Transverse colon (tissue), 4 donors: ENCODE measurements at regions not wholly inside any gene's neighbourhood (a gene's known extent, or its start where the extent isn't known, plus 50 kb on each side); places are given as distances from the start of the nearest gene placed in this dataset.

Experiments used
- DNase-seq: peaks from one replicate; pipeline ENCODE4 v3.0.0-alpha.2; 2019
- H3K27ac ChIP-seq, 4 donors: fragments of 200-600 bp; sonication (generic); 2 replicates each; pipeline ENCODE4 v1.5.1; 2016 to 2018; ENCODE audit warnings: inconsistent platforms in 4 of 4
- H3K27me3 ChIP-seq: fragments of 200-600 bp; sonication (generic); 2 replicates; pipeline ENCODE4 v1.5.1; 2017; ENCODE audit warnings: inconsistent platforms
- H3K36me3 ChIP-seq, 4 donors: fragments of 200-600 bp; sonication (generic); 2 replicates each; pipeline ENCODE4 v1.5.1; 2017 to 2019; ENCODE audit warnings: inconsistent platforms in 4 of 4
- H3K4me1 ChIP-seq, 4 donors: fragments of 200-600 bp; sonication (generic); 2 replicates each; pipeline ENCODE4 v1.5.1; 2017 to 2020; ENCODE audit warnings: inconsistent platforms in 4 of 4
- H3K4me3 ChIP-seq, 4 donors: fragments of 200-600 bp; sonication (generic); 1 replicate in 1 of 4; 2 replicates in 3 of 4; pipeline versions ENCODE4 v1.5.1 to v1.6.1; 2017 to 2019; ENCODE audit warnings: inconsistent platforms in 4 of 4
- H3K9me3 ChIP-seq, 2 donors: fragments of 200-600 bp; sonication (generic); 2 replicates each; pipeline ENCODE4 v1.5.1; 2017 to 2019; ENCODE audit warnings: inconsistent platforms in 2 of 2
- EP300 ChIP-seq: sonication (generic); formaldehyde crosslinking; IDR thresholded peaks from one replicate; pipeline ENCODE4 v1.6.1; 2017; ENCODE audit warnings: antibody characterized with exemption, low read depth
- POLR2A ChIP-seq: fragments of 450-650 bp; IDR thresholded peaks from one replicate; pipeline ENCODE4 v1.6.1; 2016; ENCODE audit warnings: antibody characterized with exemption, mild to moderate bottlenecking, moderate library complexity
- POLR2AphosphoS5 ChIP-seq, 3 donors: sonication (generic); formaldehyde crosslinking; IDR thresholded peaks; one replicate each; pipeline ENCODE4 v1.6.1; 2016; ENCODE audit warnings: antibody characterized with exemption in 3 of 3
- WGBS, 2 donors: methylation state at CpG; one replicate each; pipeline ENCODE4 v1.1.5; 2018; ENCODE audit warnings: low coverage in 1 of 2; 5-methylcytosine and 5-hydroxymethylcytosine counted together
- in situ Hi-C, 4 donors: fragments of 200-750 bp; cut with MboI; loops; one replicate each; pipeline versions ENCODE4 v1.15.0 to v1.15.1; 2017; ENCODE audit warnings: low sequenced_read_pairs in 3 of 4, low pct_ligation_motif_present in 1 of 4, low pct_unique_long_range_greater_than_20kb in 1 of 4
- intact Hi-C: fragments of 100-400 bp; cut with DNase I; formaldehyde crosslinking; loops from one replicate; pipeline ENCODE4 v1.15.1; 2023; ENCODE audit warnings: low total_unique reads
- TF ChIP-seq, protein P1 (sequence below), 5 experiments: fragments of 200-600 bp in 3 of 5; fragments of 450-650 bp in 2 of 5; sonication (generic) in 3 of 5; IDR thresholded peaks; 1 replicate in 2 of 5; 2 replicates in 3 of 5; pipeline ENCODE4 v1.5.1; 2016 to 2017; ENCODE audit warnings: antibody characterized with exemption in 5 of 5, inconsistent platforms in 3 of 5, mild to moderate bottlenecking in 2 of 5, moderate library complexity in 1 of 5

DNA sequence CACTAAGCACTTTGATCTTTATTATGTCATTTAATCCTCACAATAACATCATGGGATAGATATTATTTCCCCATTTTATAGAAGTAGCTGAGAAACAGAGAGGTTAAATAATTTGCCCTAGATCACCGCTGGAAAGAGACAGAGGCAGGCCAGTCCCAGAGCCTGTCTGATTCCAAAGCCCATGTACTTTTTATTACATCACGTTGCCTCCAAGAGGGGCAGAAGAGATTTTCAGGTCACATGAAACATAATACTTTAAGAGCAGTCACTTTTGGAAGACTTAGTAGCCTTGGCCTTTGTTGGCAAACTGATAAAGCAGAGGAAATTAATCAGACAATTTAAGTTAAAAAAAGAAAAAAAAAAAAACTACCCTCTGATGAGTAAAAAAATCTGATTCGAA, 200.2 kb upstream of the ARHGAP20 start:
- H3K27me3 ChIP-seq = no peaks in the 10 kb centered on the region
- no peak for DNase-seq
- intact Hi-C loops = no loop called here
- H3K36me3 ChIP-seq = no peaks in the 10 kb centered on the region
- no peak overlapping the region for H3K4me3 ChIP-seq
- TF ChIP-seq EP300 (no peak), POLR2AphosphoS5 (IDR thresholded peaks at IDR 0.05) (no peak), POLR2A (no peak)
- TF ChIP-seq, protein P1, sequence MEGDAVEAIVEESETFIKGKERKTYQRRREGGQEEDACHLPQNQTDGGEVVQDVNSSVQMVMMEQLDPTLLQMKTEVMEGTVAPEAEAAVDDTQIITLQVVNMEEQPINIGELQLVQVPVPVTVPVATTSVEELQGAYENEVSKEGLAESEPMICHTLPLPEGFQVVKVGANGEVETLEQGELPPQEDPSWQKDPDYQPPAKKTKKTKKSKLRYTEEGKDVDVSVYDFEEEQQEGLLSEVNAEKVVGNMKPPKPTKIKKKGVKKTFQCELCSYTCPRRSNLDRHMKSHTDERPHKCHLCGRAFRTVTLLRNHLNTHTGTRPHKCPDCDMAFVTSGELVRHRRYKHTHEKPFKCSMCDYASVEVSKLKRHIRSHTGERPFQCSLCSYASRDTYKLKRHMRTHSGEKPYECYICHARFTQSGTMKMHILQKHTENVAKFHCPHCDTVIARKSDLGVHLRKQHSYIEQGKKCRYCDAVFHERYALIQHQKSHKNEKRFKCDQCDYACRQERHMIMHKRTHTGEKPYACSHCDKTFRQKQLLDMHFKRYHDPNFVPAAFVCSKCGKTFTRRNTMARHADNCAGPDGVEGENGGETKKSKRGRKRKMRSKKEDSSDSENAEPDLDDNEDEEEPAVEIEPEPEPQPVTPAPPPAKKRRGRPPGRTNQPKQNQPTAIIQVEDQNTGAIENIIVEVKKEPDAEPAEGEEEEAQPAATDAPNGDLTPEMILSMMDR (IDR thresholded peaks at IDR 0.05) = no peak
- WGBS, 2 donors = 58 to 79% methylated on average over 3 of the region's 3 CpGs
- H3K27ac ChIP-seq = no peak overlapping the region
- H3K4me1 ChIP-seq = peaks cover 2 to 14% (median 12%) of the 10 kb centered on the region in 4 donors
- in situ Hi-C loops = no loop called here
- H3K9me3 ChIP-seq = no peaks in the 10 kb centered on the region

DNA sequence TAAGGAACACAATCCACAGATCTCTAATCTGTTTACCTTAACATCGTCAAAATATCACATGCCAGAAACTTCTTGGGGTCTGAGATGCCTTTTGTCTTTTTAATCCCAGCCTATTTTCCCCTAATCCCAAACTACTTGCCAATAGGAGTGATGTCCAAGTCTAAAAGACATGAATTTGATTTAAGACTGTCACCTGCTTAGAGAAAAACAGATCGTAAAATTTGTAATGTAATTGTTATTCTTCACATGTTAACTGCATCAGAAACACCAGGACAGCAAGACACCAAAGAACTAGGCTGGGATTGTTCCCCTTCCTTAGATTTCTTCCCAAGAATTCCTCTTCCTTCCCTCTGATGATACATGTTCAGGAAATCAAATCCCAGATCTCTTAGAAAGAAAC, 198.1 kb upstream of the ARHGAP20 start:
- intact Hi-C loops = no loop called here
- no peak for DNase-seq
- Histone ChIP-seq H3K4me3 (no peak overlapping the region), H3K9me3 (no peaks in the 10 kb centered on the region), H3K27ac (no peak overlapping the region), H3K36me3 (no peaks in the 10 kb centered on the region), H3K27me3 (no peaks in the 10 kb centered on the region), H3K4me1 (peaks cover 2 to 20% (median 16%) of the 10 kb centered on the region in 4 donors)
- TF ChIP-seq POLR2AphosphoS5 (IDR thresholded peaks at IDR 0.05) (no peak), POLR2A (no peak), EP300 (no peak)
- TF ChIP-seq, protein P1 (IDR thresholded peaks at IDR 0.05) = no peak
- in situ Hi-C loops = no loop called here
- 46 to 56% methylated on average over 2 of the region's 2 CpGs for WGBS, 2 donors

GRCh38 chr11:110909336-110909735, 197.1 kb upstream of the ARHGAP20 start:
- Histone ChIP-seq H3K36me3 (no peaks in the 10 kb centered on the region), H3K4me1 (peaks cover 2 to 20% (median 16%) of the 10 kb centered on the region in 4 donors), H3K9me3 (no peaks in the 10 kb centered on the region), H3K4me3 (no peak overlapping the region), H3K27me3 (no peaks in the 10 kb centered on the region), H3K27ac (no peak overlapping the region)
- in situ Hi-C loops (no loop called here), intact Hi-C loops (no loop called here)
- DNase-seq = no peak
- 62 to 70% methylated on average over 8 of the region's 8 CpGs for WGBS, 2 donors
- TF ChIP-seq POLR2A (no peak), POLR2AphosphoS5 (IDR thresholded peaks at IDR 0.05) (no peak), EP300 (no peak)
- TF ChIP-seq, protein P1 (IDR thresholded peaks at IDR 0.05) = no peak

GRCh38 chr11:110908401-110909105, 196.3 kb upstream of the ARHGAP20 start:
- 48% methylated on average over 3 of the region's 3 CpGs; no CpG with 5 or more reads in 1 of the 2 donors for WGBS, 2 donors
- Histone ChIP-seq H3K36me3 (no peaks in the 10 kb centered on the region), H3K27ac (peak overlapping the region in 2 of 4 donors; percentile 43 to 50), H3K4me1 (peaks cover 2 to 20% (median 16%) of the 10 kb centered on the region in 4 donors), H3K9me3 (no peaks in the 10 kb centered on the region), H3K27me3 (no peaks in the 10 kb centered on the region), H3K4me3 (no peak overlapping the region)
- TF ChIP-seq EP300 (no peak), POLR2A (no peak), POLR2AphosphoS5 (IDR thresholded peaks at IDR 0.05) (no peak)
- TF ChIP-seq, protein P1 (IDR thresholded peaks at IDR 0.05) = no peak
- in situ Hi-C loops = no loop called here
- intact Hi-C loops = no loop called here
- DNase-seq = no peak
